EH (cell line): ENCODE measurements at regions not wholly inside any gene's neighbourhood (a gene's known extent, or its start where the extent isn't known, plus 50 kb on each side); places are given as distances from the start of the nearest gene placed in this dataset.

ENCODE experiments used
- DNase-seq: peaks from one replicate; pipeline ENCODE4 v3.0.0-alpha.2; 2015; ENCODE audit warnings: low read depth

- no peak for DNase-seq
Observed at GRCh38 chr7:131607291-131608115, 51.1 kb upstream of the PODXL start.

- no peak for DNase-seq
Observed at GRCh38 chr7:131606346-131607290, 50.2 kb upstream of the PODXL start.
